Fibroblast of villous mesenchyme (primary cell): ENCODE measurements at regions not wholly inside any gene's neighbourhood (a gene's known extent, or its start where the extent isn't known, plus 50 kb on each side); places are given as distances from the start of the nearest gene placed in this dataset.

Experiments used
- DNase-seq: peaks from one replicate; pipeline ENCODE4 v3.0.0-alpha.2; 2010; ENCODE audit warnings: low read depth
- H3K4me3 ChIP-seq: 2 replicates; pipeline ENCODE4 v1.5.1; 2011; ENCODE audit warnings: low read depth, mild to moderate bottlenecking, low read length
- CTCF ChIP-seq: IDR thresholded peaks from 2 replicates; pipeline ENCODE4 v1.5.1; 2012; ENCODE audit warnings: low read depth, mild to moderate bottlenecking, low read length; ENCODE audit not compliant: insufficient read depth

- H3K4me3 ChIP-seq: no peak overlapping the region
- TF ChIP-seq CTCF: no peak
Measured at GRCh38 chr4:67273666-67274065, 271.6 kb downstream of the CENPC start.

GRCh38 chr4:67261971-67262370, 283.3 kb downstream of the CENPC start:
- TF ChIP-seq CTCF: no peak
- no peak overlapping the region for H3K4me3 ChIP-seq
- no peak for DNase-seq

More at GRCh38 chr4:67273666-67274065, 271.6 kb downstream of the CENPC start:
- DNase-seq: no peak

- H3K4me3 ChIP-seq: no peak overlapping the region
- TF ChIP-seq CTCF: no peak
- DNase-seq: no peak
Measured at GRCh38 chr4:67256388-67257043, 288.8 kb downstream of the CENPC start.

GRCh38 chr4:67250131-67250896, 295.0 kb downstream of the CENPC start:
- no peak for TF ChIP-seq CTCF
- no peak for DNase-seq
- no peak overlapping the region for H3K4me3 ChIP-seq

GRCh38 chr4:67236788-67237187, 308.5 kb downstream of the CENPC start:
- TF ChIP-seq CTCF: no peak
- no peak overlapping the region for H3K4me3 ChIP-seq
- no peak for DNase-seq

- no peak for TF ChIP-seq CTCF
- H3K4me3 ChIP-seq: no peak overlapping the region
- no peak for DNase-seq
Measured at GRCh38 chr4:67236318-67236717, 309.0 kb downstream of the CENPC start.

GRCh38 chr4:67234296-67234695, 311.0 kb downstream of the CENPC start:
- TF ChIP-seq CTCF: no peak
- no peak for DNase-seq
- no peak overlapping the region for H3K4me3 ChIP-seq
